ENCODE measurements at regions not wholly inside any gene's neighbourhood (a gene's known extent, or its start where the extent isn't known, plus 50 kb on each side); places are given as distances from the start of the nearest gene placed in this dataset.

DNA sequence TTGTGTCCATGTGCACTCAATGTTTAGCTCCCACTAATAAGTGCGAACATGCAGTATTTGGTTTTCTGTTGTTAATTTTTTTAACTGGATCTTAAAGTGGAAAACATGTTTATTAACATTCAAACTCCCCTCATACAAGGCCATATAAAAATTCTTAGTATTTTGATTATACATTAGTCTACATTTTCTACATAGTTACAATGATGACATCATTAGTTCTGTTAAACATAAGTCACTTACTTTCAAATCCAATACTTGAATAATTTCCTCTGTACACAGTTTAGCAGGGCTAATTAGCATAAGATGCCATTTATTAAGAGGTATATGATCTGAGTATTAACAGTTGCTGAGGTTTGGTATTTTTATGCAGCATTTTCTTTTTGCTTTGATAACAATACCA is 91.3 kb upstream of the CCDC39 start:
- dilution Hi-C loops (cut with HindIII; ENCODE audit: low sequenced_read_pairs, unreplicated experiment) = no loop called here
- H3K79me1 ChIP-seq (ENCODE audit: low read depth in 1 of 2, low read length in 2 of 2) = no peaks in the 10 kb centered on the region
- no peaks in the 10 kb centered on the region for H3K36me3 ChIP-seq (ENCODE audit: control insufficient read depth, insufficient read depth, low read length)
- intact Hi-C loops (cut with micrococcal nuclease) = no loop called here
- H3K4me2 ChIP-seq (ENCODE audit: low read depth, low read length) = no peak overlapping the region
- no peak for TF ChIP-seq MAFK (IDR thresholded peaks at IDR 0.05; ENCODE audit: low read depth, low read length)
- TF ChIP-seq, protein P1, sequence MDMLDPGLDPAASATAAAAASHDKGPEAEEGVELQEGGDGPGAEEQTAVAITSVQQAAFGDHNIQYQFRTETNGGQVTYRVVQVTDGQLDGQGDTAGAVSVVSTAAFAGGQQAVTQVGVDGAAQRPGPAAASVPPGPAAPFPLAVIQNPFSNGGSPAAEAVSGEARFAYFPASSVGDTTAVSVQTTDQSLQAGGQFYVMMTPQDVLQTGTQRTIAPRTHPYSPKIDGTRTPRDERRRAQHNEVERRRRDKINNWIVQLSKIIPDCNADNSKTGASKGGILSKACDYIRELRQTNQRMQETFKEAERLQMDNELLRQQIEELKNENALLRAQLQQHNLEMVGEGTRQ (IDR thresholded peaks at IDR 0.05; ENCODE audit: low read depth, low read length) = no peak
- no peak for TF ChIP-seq CEBPB (IDR thresholded peaks at IDR 0.05; ENCODE audit: low read depth, low read length)
- no peak for TF ChIP-seq SMC3 (IDR thresholded peaks at IDR 0.05; ENCODE audit: low read depth, low read length)
- TF ChIP-seq BHLHE40 (IDR thresholded peaks at IDR 0.05; ENCODE audit: low read depth, low read length) = no peak
- TF ChIP-seq NFE2L2 (IDR thresholded peaks at IDR 0.05; ENCODE audit: low read depth, low read length) = no peak
- TF ChIP-seq, protein P2, sequence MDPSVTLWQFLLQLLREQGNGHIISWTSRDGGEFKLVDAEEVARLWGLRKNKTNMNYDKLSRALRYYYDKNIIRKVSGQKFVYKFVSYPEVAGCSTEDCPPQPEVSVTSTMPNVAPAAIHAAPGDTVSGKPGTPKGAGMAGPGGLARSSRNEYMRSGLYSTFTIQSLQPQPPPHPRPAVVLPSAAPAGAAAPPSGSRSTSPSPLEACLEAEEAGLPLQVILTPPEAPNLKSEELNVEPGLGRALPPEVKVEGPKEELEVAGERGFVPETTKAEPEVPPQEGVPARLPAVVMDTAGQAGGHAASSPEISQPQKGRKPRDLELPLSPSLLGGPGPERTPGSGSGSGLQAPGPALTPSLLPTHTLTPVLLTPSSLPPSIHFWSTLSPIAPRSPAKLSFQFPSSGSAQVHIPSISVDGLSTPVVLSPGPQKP (IDR thresholded peaks at IDR 0.05; ENCODE audit: borderline replicate concordance, low read depth, low read length) = no peak
- TF ChIP-seq FOS (IDR thresholded peaks at IDR 0.05; ENCODE audit: low read depth, low read length) = no peak
- no peak for TF ChIP-seq RAD21 (IDR thresholded peaks at IDR 0.05; ENCODE audit: low read length)
- no peak for TF ChIP-seq MXI1 (IDR thresholded peaks at IDR 0.05; ENCODE audit: borderline replicate concordance, low read depth, low read length)
- TF ChIP-seq CHD1 (IDR thresholded peaks at IDR 0.05; ENCODE audit: low read depth, low read length) = no peak
- TF ChIP-seq RCOR1 (IDR thresholded peaks at IDR 0.05; ENCODE audit: insufficient replicate concordance, low read length) = no peak
- TF ChIP-seq RFX5 (IDR thresholded peaks at IDR 0.05; ENCODE audit: low read depth, low read length) = no peak
- no peak for TF ChIP-seq POLR2A (IDR thresholded peaks at IDR 0.05; ENCODE audit: low read depth, low read length)
- TF ChIP-seq, protein P3, sequence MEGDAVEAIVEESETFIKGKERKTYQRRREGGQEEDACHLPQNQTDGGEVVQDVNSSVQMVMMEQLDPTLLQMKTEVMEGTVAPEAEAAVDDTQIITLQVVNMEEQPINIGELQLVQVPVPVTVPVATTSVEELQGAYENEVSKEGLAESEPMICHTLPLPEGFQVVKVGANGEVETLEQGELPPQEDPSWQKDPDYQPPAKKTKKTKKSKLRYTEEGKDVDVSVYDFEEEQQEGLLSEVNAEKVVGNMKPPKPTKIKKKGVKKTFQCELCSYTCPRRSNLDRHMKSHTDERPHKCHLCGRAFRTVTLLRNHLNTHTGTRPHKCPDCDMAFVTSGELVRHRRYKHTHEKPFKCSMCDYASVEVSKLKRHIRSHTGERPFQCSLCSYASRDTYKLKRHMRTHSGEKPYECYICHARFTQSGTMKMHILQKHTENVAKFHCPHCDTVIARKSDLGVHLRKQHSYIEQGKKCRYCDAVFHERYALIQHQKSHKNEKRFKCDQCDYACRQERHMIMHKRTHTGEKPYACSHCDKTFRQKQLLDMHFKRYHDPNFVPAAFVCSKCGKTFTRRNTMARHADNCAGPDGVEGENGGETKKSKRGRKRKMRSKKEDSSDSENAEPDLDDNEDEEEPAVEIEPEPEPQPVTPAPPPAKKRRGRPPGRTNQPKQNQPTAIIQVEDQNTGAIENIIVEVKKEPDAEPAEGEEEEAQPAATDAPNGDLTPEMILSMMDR (conservative IDR thresholded peaks at IDR 0.05; ENCODE audit: low read depth, low read length) = no peak
- TF ChIP-seq MAZ (IDR thresholded peaks at IDR 0.05; ENCODE audit: borderline replicate concordance, low read depth, low read length) = no peak
- no peak overlapping the region for H4K8ac ChIP-seq (ENCODE audit: low read depth in 2 of 2, low read length in 2 of 2)
- H2BK20ac ChIP-seq (ENCODE audit: low read depth, low read length) = no peak overlapping the region
- peaks cover 3% of the 10 kb centered on the region for H3K9me3 ChIP-seq (ENCODE audit: control insufficient read depth, insufficient read depth, low read length)
- no peak overlapping the region for H2AK9ac ChIP-seq (replicated peaks; ENCODE audit: low read depth, low read length, poor library complexity)
- in situ Hi-C loops (cut with MboI; ENCODE audit: low sequenced_read_pairs) = no loop called here
- no peak overlapping the region for H3K23ac ChIP-seq (ENCODE audit: low read depth, low read length)
- H3K56ac ChIP-seq (ENCODE audit: extremely low read depth, insufficient read depth, low read length) = no peak overlapping the region
- no peak overlapping the region for H2BK15ac ChIP-seq (ENCODE audit: low read depth, low read length)
- H4K20me1 ChIP-seq (ENCODE audit: insufficient read depth, low read length) = no peaks in the 10 kb centered on the region
- WGBS, 2 experiments (ENCODE audit: extremely low coverage in 2 of 2, insufficient read length in 1 of 2) = no CpG with 5 or more reads among the region's 1 CpG
- no peak overlapping the region for H3K18ac ChIP-seq (ENCODE audit: low read depth, low read length)
- ChIA-PET CTCF (no interaction called here), POLR2A (ENCODE audit: unreplicated experiment) (no interaction called here)
- BruUV-seq (replicated peaks) = no TSS peak
- H4K5ac ChIP-seq (ENCODE audit: low read depth, low read length) = no peak overlapping the region
- no peak overlapping the region for H3K27ac ChIP-seq (ENCODE audit: insufficient read depth, low read length)
- H2BK5ac ChIP-seq (ENCODE audit: low read depth, low read length, poor library complexity, severe bottlenecking) = no peak overlapping the region
- H3K4ac ChIP-seq (ENCODE audit: low read depth, low read length) = no peak overlapping the region
- no peak for ATAC-seq (ENCODE audit: low read depth)
- no peaks in the 10 kb centered on the region for H3K27me3 ChIP-seq (ENCODE audit: control insufficient read depth, insufficient read depth, low read length)
- H3K9me1 ChIP-seq (ENCODE audit: insufficient read depth, low read length) = no peaks in the 10 kb centered on the region
- H4K91ac ChIP-seq (ENCODE audit: insufficient read depth, low read depth, low read length) = no peak overlapping the region
- no peak overlapping the region for H2BK120ac ChIP-seq (ENCODE audit: low read depth, low read length)
- no peak overlapping the region for H3K9ac ChIP-seq (ENCODE audit: low read depth, low read length)
- H3K14ac ChIP-seq (replicated peaks; ENCODE audit: low read depth, low read length) = no peak overlapping the region
- no peak overlapping the region for H3K4me3 ChIP-seq (ENCODE audit: insufficient read depth, low read depth, low read length)
- no peak overlapping the region for H2AFZ ChIP-seq (replicated peaks; ENCODE audit: low read length, poor library complexity)
- no peak for DNase-seq
- H3K4me1 ChIP-seq (ENCODE audit: control insufficient read depth, insufficient read depth, low read length) = no peaks in the 10 kb centered on the region
- no peak overlapping the region for H2AK5ac ChIP-seq (ENCODE audit: low read depth, low read length)
